NCI-H2029 (cell line): ENCODE measurements at regions not wholly inside any gene's neighbourhood (a gene's known extent, or its start where the extent isn't known, plus 50 kb on each side); places are given as distances from the start of the nearest gene placed in this dataset.
"Not testable (repeated sequence)": the region's sequence is repeated elsewhere in the genome, so short reads cannot be mapped to it uniquely, and the experiment has no call there.

Experiments
- DNase-seq: peaks from one replicate; lab custom pipeline; 2025; lab: John Stamatoyannopoulos, UW

DNA sequence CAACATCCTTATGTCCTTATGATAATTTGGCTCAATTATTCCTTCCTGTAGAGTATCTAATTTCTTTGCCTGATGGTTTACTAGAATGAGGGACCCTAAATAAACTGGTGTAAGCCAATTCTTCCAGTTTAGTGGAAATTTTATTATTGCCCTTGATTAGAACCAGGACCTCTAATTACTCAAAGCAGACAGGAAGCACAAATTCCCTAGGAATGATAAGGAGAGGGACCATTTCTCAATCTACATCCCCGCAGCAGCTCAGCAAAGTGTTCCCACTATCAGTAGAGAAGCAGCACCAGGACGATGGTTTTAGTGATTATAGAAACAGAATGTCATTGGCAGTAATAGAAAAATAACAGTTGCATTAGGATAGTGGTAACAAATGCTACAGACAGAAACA is 97.1 kb downstream of the PLPPR4 start:
- DNase-seq = no peak

DNA sequence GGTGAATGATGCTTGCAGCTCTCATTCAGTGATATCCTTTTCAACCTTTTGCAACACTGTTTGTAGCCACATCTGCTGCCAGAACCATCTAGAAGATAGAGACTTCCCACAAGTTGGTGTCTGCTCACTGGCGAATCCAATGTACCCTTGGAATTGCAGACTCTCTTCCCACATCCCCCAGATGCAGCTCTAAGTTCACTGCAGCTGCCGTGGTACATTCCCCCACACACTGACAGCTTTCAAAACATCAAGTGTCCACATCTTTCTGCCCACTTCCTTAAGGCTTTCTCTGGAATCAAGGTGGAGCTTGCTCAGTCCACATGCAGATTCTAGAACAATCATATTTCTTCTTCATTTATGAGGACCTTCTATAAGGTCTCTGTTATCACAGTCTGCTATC is 99.2 kb downstream of the PLPPR4 start:
- no peak for DNase-seq

DNA sequence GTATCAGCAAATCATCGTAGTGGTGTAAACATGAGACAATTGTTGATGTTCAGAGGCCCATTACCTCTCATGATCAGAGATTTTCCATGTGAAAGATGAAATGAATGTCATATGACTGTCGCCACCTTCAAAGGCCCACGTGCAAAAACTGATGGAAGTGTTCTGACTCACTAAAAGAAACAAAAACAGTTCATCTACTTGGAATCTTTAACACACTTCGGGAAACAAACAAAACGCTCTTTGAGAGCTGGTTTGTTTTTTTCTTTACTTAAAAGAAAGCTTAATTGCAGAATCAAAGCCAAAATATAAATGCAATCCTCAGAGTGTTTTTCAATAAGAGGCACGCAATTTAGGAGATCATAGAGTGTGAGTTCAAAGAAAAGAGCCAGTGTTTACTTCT is 100.8 kb downstream of the PLPPR4 start:
- DNase-seq = no peak

DNA sequence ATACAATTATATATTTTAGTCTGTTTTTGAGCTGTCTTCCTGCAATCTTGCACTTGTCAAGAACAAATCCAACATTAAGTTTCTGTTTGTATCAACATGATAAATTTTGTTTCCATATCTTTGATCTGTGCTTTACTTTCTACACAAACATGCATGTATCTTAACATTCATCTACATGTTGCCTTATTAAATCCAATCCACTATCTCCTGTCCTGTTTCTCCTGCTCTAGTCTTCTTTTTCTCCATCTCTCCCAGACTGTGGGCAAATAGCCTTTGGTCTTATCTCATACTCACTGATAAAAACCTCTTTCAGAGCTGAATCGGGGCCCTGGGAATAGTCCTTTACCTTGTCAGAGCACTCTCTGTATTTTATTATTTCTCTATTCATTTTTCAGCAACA is 101.3 kb downstream of the PLPPR4 start:
- no peak for DNase-seq

DNA sequence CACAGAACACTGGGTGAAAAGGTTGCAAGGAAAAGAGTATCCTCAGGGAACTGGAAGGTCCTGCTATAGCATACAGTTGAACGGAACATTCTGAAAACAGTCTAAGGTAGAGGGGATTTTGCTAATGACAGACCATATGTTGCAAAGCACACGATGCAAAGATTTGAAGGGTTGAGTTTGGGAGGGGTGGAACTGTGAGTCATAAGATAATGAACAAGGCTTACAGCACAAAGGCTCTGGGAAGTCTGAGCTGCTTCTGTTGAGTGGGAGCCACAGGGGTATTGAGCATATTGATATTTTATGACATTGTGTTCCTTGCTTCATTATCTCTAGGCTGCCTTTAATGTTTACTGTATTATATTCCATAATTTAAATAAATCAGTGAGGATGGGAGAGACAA is 104.9 kb downstream of the PLPPR4 start:
- no peak for DNase-seq

DNA sequence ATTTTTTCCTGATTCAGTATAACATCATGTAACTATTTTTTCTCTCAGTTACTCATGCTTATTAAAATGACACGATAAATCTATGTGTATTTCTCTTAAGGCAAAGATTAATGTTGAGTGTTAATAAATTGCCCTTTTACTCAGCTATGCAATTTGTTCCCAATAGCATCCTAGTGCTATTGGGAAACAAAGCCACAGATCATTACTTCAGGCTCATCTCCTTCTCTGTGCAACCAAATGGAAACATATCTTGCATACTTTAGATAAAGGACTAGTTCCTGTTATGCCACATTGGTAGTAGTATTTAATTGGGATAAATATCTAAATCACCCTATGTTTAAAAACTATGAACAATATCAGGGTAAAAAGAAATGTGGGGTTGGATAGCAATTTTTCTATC is 106.2 kb downstream of the PLPPR4 start:
- no peak for DNase-seq

- DNase-seq = no peak
Observed at GRCh38 chr1:99371413-99371812, 107.1 kb downstream of the PLPPR4 start.

GRCh38 chr1:99374109-99374508 is 109.8 kb downstream of the PLPPR4 start:
- no peak for DNase-seq

GRCh38 chr1:99374693-99375092 is 110.4 kb downstream of the PLPPR4 start:
- not testable (repeated sequence) for DNase-seq

DNA sequence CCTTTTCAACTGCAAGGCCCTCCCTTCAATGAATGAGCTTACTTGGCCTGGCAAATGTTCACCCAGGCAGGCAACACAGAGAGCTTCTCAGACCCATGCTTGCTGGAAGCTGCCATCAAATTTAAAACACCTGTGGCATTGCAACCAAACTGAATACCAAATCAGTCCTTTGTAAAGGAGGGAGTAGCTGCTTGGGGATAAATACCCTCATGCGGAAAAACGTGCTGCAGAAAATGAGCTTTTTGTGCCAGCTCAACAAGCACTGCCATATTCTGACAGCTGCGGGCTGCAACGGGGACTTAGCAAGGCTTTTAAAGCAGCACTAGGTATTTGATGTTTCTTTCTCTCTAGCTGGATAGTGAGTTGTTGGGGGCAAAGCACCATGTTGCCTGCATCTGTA is 119.7 kb downstream of the PLPPR4 start:
- DNase-seq = no peak

GRCh38 chr1:99385852-99386251 is 121.6 kb downstream of the PLPPR4 start:
- no peak for DNase-seq

GRCh38 chr1:99396389-99396788 is 132.1 kb downstream of the PLPPR4 start:
- DNase-seq = no peak

GRCh38 chr1:99397029-99397428 is 132.7 kb downstream of the PLPPR4 start:
- no peak for DNase-seq

GRCh38 chr1:99397863-99398262 is 133.6 kb downstream of the PLPPR4 start:
- DNase-seq = no peak

GRCh38 chr1:99401556-99401955 is 137.3 kb downstream of the PLPPR4 start:
- DNase-seq = not testable (repeated sequence)

DNA sequence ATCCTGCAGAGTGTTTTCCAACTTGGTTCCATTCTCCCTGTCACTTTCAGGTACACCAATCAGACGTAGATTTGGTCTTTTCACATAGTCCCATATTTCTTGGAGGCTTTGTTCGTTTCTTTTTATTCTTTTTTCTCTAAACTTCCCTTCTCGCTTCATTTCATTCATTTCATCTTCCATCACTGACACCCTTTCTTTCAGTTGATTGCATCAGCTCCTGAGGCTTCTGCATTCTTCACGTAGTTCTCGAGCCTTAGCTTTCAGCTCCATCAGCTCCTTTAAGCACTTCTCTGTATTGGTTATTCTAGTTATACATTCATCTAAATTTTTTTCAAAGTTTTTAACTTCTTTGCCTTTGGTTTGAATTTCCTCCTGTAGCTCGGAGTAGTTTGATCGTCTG is 140.1 kb downstream of the PLPPR4 start:
- not testable (repeated sequence) for DNase-seq

DNA sequence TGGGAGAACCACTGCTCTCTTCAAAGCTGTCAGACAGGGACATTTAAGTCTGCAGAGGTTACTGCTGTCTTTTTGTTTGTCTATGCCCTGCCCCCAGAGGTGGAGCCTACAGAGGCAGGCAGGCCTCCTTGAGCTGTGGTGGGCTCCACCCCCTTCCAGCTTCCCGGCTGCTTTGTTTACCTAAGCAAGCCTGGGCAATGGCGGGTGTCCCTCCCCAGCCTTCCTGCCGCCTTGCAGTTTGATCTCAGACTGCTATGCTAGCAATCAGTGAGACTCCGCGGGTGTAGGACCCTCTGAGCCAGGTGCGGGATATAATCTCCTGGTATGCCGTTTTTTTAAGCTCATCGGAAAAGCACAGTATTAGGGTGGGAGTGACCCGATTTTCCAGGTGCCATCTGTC is 141.0 kb downstream of the PLPPR4 start:
- DNase-seq = peak; percentile 53

DNA sequence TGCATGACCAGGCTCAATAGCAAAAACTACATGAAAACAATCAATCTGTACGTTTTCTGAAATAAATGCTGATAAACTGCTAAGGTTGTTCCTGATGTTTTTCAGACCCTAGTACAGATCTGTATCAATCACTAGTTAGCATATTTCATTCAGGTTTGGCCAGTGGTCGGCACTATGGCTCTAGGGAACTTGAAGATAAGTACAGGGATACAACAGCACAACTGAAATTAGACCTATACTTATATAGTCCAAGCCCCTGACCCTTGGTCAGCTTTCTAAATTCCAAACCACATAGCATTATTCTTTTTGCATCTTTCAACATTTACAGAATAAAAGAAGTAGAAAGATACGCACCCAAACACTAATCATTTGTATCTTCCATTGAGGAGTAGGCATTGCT is 142.7 kb downstream of the PLPPR4 start:
- DNase-seq = no peak

DNA sequence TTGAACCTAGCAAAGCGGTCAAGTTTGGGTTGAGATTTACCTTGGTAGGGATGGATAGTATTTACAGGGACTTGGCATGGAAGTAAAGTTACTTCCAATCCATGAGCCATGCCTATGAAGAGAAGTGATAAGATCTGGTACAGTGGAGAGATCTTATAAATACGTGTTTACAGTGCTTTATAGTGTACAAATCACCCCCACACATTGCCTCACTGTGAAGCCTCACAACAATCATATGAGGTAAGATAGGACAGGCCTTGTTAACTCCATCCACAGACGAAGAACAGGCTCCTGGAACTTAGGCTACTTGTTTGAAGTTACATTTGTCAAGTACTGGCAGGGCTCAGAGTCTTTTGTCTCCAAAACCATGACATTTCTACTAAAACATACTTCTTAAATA is 159.8 kb downstream of the PLPPR4 start:
- no peak for DNase-seq

DNA sequence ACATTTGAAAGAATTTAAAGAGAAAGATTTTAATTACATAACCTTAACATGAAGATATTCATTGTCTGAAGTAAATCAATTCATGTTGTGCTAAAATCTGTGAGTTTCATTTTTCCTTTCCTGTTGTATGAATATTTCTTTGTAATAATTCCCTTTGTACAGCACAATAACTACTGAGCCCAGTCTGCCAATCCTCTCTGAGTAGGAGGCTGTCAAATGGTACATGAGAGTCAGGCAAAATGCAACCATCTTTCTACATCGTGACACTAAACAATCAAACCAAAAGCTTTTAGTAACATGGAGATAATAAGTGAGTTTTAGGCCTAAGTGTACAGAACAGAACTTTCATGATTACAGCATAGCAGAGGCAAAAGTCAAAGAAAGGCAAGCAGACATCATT is 165.5 kb downstream of the PLPPR4 start:
- DNase-seq = no peak

GRCh38 chr1:99438656-99439230 is 174.5 kb downstream of the PLPPR4 start:
- DNase-seq = no peak

GRCh38 chr1:99439433-99440075 is 175.3 kb downstream of the PLPPR4 start:
- DNase-seq = no peak

DNA sequence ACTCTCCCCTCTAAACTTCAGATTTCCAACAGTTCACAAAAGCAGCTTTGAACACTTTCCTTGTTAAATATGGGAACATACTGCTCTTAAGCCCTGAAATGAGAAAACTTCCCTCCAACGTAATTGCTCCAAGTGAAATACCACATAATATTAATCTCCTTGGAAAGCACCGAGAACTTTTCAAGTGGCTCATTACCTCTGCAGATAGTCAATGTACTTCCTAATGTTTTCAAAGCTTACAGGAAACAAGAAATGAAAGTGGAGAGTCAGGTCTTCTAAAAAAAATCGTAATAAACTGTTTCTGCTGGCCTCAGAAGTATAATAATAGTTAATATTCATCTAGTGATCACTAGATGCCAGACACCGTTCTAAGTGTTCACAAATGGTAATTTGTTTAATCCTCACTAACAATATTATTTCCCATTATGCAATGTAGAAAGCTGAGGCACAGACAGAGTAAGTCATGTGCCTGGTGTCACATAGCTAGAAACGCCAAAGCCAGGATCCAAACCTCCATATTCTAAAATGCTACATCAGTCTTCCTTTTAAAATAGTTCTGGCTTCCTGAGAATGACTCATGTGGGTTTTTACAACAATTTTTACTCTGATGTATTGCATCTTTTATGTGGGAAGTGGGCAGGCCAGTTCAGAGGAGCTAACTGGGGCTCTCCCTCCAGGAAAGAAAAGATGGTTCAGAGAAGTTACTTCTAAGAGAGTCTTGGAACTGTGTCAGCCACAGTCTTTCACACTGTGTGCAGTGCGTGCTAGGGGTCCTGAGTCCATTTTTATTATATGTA is 177.2 kb downstream of the PLPPR4 start:
- no peak for DNase-seq
